T47D (cell line): ENCODE measurements at regions not wholly inside any gene's neighbourhood (a gene's known extent, or its start where the extent isn't known, plus 50 kb on each side); places are given as distances from the start of the nearest gene placed in this dataset.

ENCODE experiments used
- DNase-seq, 2 experiments: peaks; one replicate each; pipeline versions ENCODE4 v3.0.0 to v3.0.0-alpha.2; 2011 to 2012; ENCODE audit warnings: low read depth in 1 of 2, low spot score in 1 of 2
- JUND ChIP-seq: IDR thresholded peaks from 2 replicates; pipeline ENCODE4 v1.6.1; 2012; ENCODE audit warnings: low read depth
- in situ Hi-C: cut with HindIII; loops from 2 replicates; pipeline ENCODE4 v1.10.0; 2016; ENCODE audit warnings: low sequenced_read_pairs, low pct_unique_long_range_greater_than_20kb

- no peak for TF ChIP-seq JUND
- DNase-seq: no peak
- in situ Hi-C loops: no loop called here
Measured at GRCh38 chr12:47554046-47554653, 151.7 kb downstream of the RPAP3 start.

- in situ Hi-C loops: no loop called here
- TF ChIP-seq JUND: no peak
- DNase-seq: no peak
Measured at GRCh38 chr12:47553266-47553665, 152.6 kb downstream of the RPAP3 start.

- TF ChIP-seq JUND: no peak
- in situ Hi-C loops: no loop called here
- DNase-seq: no peak
Measured at GRCh38 chr12:47551426-47551851, 154.4 kb downstream of the RPAP3 start.

- in situ Hi-C loops: no loop called here
- DNase-seq: no peak
- no peak for TF ChIP-seq JUND
Measured at GRCh38 chr12:47549258-47549657, 156.6 kb downstream of the RPAP3 start.

- no peak for TF ChIP-seq JUND
- DNase-seq: no peak
- in situ Hi-C loops: no loop called here
Measured at GRCh38 chr12:47548401-47548800, 157.4 kb downstream of the RPAP3 start.

GRCh38 chr12:47547077-47547476, 158.8 kb downstream of the RPAP3 start:
- DNase-seq: peak in 1 of 2 experiments; percentile 46
- in situ Hi-C loops: no loop called here

GRCh38 chr12:47545938-47546609, 159.8 kb downstream of the RPAP3 start:
- in situ Hi-C loops: no loop called here

More at GRCh38 chr12:47547077-47547476, 158.8 kb downstream of the RPAP3 start:
- no peak for TF ChIP-seq JUND

GRCh38 chr12:47534695-47535094, 171.1 kb downstream of the RPAP3 start:
- in situ Hi-C loops: no loop called here
- TF ChIP-seq JUND: no peak
- DNase-seq: peak; percentile 47 to 65

More at GRCh38 chr12:47545938-47546609, 159.8 kb downstream of the RPAP3 start:
- DNase-seq: no peak
- no peak for TF ChIP-seq JUND

GRCh38 chr12:47530050-47530449, 175.8 kb downstream of the RPAP3 start:
- DNase-seq: no peak
- TF ChIP-seq JUND: no peak
- in situ Hi-C loops: no loop called here

- in situ Hi-C loops: no loop called here
- no peak for TF ChIP-seq JUND
- no peak for DNase-seq
Measured at GRCh38 chr12:47527816-47528215, 178.0 kb downstream of the RPAP3 start.

GRCh38 chr12:47520029-47520428, 185.8 kb downstream of the RPAP3 start:
- TF ChIP-seq JUND: no peak

GRCh38 chr12:47517122-47517521, 188.7 kb downstream of the RPAP3 start:
- in situ Hi-C loops: no loop called here
- TF ChIP-seq JUND: no peak

More at GRCh38 chr12:47520029-47520428, 185.8 kb downstream of the RPAP3 start:
- in situ Hi-C loops: no loop called here
- DNase-seq: no peak

GRCh38 chr12:47509398-47509851, 196.4 kb downstream of the RPAP3 start:
- in situ Hi-C loops: no loop called here
- DNase-seq: peak in 1 of 2 experiments; percentile 6
- TF ChIP-seq JUND: no peak

More at GRCh38 chr12:47517122-47517521, 188.7 kb downstream of the RPAP3 start:
- no peak for DNase-seq
